ENCODE measurements at regions not wholly inside any gene's neighbourhood (a gene's known extent, or its start where the extent isn't known, plus 50 kb on each side); places are given as distances from the start of the nearest gene placed in this dataset.

GRCh38 chr3:72336114-72336651 is 512.1 kb downstream of the SHQ1 start:
- in situ Hi-C loops (cut with MboI; ENCODE audit: low sequenced_read_pairs): no loop called here

GRCh38 chr3:72335458-72336095 is 512.7 kb downstream of the SHQ1 start:
- in situ Hi-C loops (cut with MboI; ENCODE audit: low sequenced_read_pairs): no loop called here

GRCh38 chr3:72334681-72335457 is 513.4 kb downstream of the SHQ1 start:
- in situ Hi-C loops (cut with MboI; ENCODE audit: low sequenced_read_pairs): no loop called here

GRCh38 chr3:72332689-72333088 is 515.6 kb downstream of the SHQ1 start:
- in situ Hi-C loops (cut with MboI; ENCODE audit: low sequenced_read_pairs): no loop called here

GRCh38 chr3:72332036-72332435 is 516.2 kb downstream of the SHQ1 start:
- in situ Hi-C loops (cut with MboI; ENCODE audit: low sequenced_read_pairs): no loop called here

- in situ Hi-C loops (cut with MboI; ENCODE audit: low sequenced_read_pairs): no loop called here
Measured at GRCh38 chr3:72331076-72331475, 517.2 kb downstream of the SHQ1 start.

GRCh38 chr3:72329354-72329753 is 518.9 kb downstream of the SHQ1 start:
- in situ Hi-C loops (cut with MboI; ENCODE audit: low sequenced_read_pairs): no loop called here

GRCh38 chr3:72328755-72329277 is 519.4 kb downstream of the SHQ1 start:
- in situ Hi-C loops (cut with MboI; ENCODE audit: low sequenced_read_pairs): no loop called here

GRCh38 chr3:72327008-72327407 is 521.2 kb downstream of the SHQ1 start:
- in situ Hi-C loops (cut with MboI; ENCODE audit: low sequenced_read_pairs): no loop called here

- in situ Hi-C loops (cut with MboI; ENCODE audit: low sequenced_read_pairs): no loop called here
Measured at GRCh38 chr3:72324253-72324811, 523.9 kb downstream of the SHQ1 start.

- in situ Hi-C loops (cut with MboI; ENCODE audit: low sequenced_read_pairs): no loop called here
Measured at GRCh38 chr3:72323773-72324172, 524.5 kb downstream of the SHQ1 start.

GRCh38 chr3:72322264-72322976 is 525.8 kb downstream of the SHQ1 start:
- in situ Hi-C loops (cut with MboI; ENCODE audit: low sequenced_read_pairs): no loop called here

- in situ Hi-C loops (cut with MboI; ENCODE audit: low sequenced_read_pairs): no loop called here
Measured at GRCh38 chr3:72320955-72321303, 527.3 kb downstream of the SHQ1 start.

- in situ Hi-C loops (cut with MboI; ENCODE audit: low sequenced_read_pairs): no loop called here
Measured at GRCh38 chr3:72320095-72320954, 527.9 kb downstream of the SHQ1 start.

- in situ Hi-C loops (cut with MboI; ENCODE audit: low sequenced_read_pairs): no loop called here
Measured at GRCh38 chr3:72319194-72320094, 528.8 kb downstream of the SHQ1 start.

GRCh38 chr3:72318504-72319193 is 529.6 kb downstream of the SHQ1 start:
- in situ Hi-C loops (cut with MboI; ENCODE audit: low sequenced_read_pairs): no loop called here

- in situ Hi-C loops (cut with MboI; ENCODE audit: low sequenced_read_pairs): no loop called here
Measured at GRCh38 chr3:72317491-72317890, 530.8 kb downstream of the SHQ1 start.

GRCh38 chr3:72316501-72317279 is 531.6 kb downstream of the SHQ1 start:
- in situ Hi-C loops (cut with MboI; ENCODE audit: low sequenced_read_pairs): no loop called here

Measured in HL-60/S4 treated with retinoic acid at 250 ng/mL for 4 days and 3 days (cell line).